Lung microvascular endothelial cell (primary cell): ENCODE measurements at regions not wholly inside any gene's neighbourhood (a gene's known extent, or its start where the extent isn't known, plus 50 kb on each side); places are given as distances from the start of the nearest gene placed in this dataset.

Source experiments
- DNase-seq, 2 donors: peaks; one replicate each; pipeline versions ENCODE4 v3.0.0 to v3.0.0-alpha.2; 2010; ENCODE audit warnings: low read depth in 2 of 2

DNA sequence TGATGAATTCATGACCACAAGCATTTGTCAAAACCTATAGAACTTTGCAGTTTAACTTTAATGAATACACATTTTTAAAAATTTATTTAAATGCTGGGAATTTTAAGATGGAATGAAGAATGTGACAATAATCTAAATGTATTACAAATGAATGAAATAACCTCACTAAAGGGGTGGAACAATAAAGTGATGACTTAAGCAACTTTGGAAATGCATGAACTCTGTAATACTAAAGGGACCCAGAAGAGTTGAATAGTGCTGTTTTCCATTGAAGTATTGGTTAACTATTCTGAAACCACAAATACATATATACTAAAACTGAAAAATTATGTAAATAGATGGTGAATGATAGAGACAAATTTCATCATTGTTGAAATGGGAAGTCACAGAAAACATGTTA, 1395.1 kb downstream of the NCAM2 start:
- no peak for DNase-seq

DNA sequence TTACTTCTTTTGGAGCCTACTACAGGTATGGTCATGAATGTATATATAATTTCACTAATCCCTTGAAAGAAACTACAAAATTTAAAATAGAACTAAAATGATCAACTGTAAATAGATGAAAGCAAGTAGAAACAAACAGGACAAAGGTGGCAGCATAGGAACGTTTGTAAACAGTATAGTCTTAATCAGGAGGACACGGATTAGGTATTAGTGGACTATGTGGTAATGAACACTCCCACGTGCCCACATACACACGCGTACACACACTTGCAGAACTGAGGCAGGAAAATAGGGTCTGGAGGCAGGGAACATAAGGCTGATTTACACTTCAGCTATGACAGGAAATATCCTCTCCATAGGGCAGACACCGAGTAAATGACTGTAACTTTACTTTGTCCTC, 1397.8 kb downstream of the NCAM2 start:
- no peak for DNase-seq

DNA sequence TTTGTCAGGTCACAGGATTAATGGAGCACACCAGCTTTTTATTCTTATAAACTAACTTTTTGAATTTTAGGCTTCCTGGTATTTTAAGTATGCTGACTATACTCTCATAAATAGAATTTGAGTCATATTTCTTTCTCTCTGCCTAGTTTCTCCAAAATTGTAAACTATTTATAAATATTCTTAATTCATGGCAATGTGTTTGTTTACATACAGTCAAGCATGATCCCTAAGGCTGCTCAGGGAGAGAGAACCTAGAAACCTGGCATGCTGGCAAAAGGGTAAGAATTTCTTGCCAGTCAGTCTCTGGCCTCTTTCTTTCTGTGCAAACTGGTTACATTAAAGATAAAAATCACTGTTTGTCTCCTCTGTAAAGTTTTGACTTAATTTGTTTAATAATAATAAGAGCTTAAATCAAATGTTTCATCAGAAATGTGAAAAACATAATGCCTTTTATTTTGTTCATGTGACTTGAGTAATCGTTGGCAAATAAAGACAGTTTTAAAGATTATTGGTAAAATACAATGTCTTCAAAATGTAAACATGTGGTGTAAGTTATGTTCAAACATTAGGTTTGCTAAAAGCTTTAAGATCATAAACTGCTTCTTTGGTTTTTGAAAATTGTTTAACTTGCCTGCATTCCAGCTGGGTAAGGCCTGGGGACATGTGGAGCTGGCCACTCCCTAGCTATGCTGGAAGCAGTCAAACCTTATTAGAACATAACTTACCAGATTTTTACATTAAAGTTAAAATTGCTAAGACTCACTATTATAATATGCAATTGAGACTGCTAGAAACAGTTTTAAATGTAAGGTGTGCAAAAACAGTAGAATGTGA, 1401.7 kb downstream of the NCAM2 start:
- DNase-seq, result no peak

DNA sequence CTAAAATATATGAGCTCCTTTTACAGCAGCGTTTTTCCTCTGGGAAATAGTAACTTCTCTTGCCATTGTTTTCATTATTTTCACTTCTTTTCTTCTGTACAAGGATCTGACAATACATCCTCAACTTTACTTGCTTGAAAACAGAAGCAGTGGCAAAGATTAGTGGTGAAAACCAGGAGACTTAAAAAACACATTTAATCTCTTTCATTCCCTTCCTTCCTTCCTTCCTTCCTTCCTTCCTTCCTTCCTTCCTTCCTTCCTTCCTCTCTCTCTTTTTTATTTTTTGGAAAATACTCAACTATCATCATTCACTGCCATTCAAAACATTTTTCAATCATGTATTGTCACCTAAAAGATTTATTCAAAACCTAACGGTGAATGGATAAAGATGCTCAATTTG, 1411.4 kb downstream of the NCAM2 start:
- DNase-seq, result no peak

DNA sequence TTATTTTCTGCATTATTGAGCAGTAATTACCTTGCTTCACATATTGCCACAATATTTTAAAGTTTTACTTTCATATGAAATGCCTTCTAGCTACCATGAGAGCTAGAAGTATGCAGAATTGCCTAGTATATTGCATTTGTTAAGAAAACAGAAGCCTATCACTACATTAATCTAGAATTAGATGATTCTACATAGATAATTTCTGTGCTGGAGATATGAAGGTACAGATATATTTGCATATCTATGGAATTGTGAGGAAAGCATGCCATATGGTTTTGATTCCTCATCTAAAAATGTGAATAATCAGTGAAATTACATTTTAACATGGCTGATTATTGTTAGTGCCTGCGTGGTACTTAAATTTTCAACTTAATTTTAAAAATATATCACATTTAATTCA, 1418.3 kb downstream of the NCAM2 start:
- no peak for DNase-seq

DNA sequence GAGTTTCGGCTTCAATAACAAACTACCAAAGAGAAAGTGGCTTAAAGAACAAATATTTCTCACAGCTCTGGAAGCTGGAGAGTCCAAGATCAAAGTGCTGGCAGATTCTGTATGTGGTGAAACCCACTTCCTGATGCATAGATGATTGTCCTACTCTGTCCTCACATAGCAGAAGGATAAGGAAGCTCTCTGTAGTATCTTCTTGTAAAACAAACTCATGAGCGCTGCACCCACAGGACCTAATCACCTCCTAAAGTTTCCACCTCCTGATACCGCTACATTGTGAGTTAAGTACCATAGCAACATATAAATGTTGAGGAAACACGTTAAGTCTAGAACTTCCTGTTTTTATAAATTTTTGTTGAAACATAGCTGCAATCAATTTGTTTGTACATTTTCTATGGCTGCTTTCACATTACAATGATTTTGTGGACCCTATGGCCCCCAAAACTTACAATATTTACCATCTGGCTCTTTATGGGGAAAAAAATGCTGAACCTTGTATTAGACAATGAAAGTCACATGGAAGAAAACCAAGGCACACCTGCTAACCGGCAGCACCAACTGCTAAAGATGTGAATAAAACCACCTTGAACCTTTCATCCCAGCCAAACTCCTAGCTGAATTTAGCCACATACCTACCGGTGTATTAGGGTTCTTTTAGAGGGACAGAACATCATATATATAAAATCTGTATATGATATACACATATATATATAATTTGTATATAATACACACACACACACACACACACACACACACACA, 1423.4 kb downstream of the NCAM2 start:
- DNase-seq, result no peak

DNA sequence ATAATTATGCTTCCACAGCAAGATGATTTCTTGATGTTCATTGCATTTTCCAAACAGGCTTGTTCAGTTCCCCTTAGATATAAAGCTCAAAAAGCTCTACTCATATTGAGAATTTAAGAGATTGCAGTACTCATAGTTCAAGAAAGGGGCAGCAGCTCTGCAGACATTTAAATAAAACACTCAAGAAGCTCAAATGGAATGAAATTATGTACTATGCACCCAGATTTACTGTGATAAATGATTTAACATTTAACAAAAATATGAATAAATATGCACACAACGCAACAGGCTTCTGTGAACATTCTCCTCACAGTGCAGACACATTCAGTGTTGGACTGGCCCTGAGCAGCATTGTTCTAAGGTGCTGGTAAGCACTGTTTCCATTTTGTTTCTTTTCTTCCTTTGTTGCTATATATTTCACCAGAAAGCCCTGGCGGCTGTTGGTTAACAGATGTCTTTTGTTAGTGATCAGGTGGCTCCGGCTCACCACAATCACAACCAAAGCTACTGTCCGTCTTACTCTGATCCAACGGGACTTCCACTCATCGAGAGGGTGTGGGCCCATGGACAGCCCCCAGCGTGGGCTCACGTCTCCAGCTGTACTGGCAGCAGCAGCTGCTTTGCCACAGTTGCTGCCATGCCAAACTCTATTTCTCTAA, 1440.3 kb downstream of the NCAM2 start:
- no peak for DNase-seq

DNA sequence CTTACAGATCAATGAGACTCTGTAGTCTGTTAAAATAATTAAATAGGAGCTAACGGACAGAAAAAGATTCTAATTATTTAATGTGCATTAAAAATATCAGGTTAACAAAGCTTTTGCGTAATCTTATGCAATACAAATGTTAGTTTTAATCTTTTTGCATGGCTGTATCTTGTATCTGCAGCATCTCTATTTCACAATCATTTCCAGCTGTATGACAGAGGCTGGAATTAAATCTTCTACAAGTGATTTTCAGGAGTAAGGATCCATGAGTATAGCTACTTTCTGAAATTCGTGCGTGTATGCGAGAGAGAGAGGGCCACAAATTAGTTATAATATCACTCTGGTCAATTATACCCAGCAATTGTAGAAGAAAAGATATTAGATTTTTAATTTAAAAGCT, 1446.8 kb downstream of the NCAM2 start:
- DNase-seq, result no peak

DNA sequence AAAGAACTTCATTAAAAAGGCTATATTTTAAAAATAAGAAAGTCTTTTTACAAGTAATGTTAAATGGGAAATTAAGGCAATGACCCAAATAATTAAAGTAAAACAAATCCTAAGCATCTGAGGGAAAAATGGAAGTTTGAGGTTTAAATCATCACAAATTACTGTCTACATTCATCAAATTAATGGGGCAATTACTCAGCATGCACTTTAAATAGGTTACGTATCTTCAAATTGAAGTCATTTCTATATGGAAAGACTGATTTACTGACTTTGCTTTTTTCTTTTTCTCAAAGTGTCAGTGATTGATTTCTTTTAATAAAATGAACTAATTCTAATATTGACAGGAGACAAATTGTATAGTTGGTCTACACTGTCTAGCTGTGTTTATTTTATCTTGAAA, 1452.3 kb downstream of the NCAM2 start:
- no peak for DNase-seq

DNA sequence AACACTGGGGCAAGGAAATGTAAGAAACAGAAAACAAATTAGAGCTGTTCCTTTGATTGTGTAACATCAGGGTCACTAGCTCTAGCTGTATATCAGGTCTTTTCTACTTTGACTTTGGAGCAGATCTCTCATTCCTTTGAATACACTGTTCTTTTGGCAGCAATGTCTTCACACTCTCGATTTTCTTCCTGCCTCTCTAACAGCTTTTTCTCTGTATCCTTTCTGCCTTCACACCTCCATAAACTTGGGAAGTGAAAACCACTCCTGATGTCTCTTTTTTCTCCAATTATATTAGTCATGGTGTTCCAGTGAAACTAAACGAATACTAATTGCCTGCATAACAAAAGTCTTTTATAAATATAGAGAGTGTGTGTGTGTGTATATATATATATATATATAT, 1458.0 kb downstream of the NCAM2 start:
- DNase-seq, result no peak

DNA sequence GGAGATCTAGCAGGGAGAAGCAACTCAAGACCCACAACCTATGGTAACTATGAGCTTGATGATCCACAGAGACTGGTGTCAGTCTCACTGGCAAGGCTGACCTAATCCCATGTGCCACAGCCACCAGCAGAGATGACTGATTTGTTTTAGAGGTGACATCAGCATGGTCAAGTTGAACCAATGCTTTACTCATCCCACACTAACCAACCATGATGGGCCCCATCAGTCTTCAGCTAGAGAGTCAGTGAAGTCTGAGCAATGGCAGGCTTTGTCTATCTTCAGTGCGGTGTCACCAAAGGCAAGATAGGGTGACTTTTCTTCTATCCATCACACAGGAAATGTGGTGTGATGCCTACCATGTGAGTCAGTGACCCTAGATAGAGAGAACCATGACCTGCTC, 1470.7 kb downstream of the NCAM2 start:
- DNase-seq, result no peak

DNA sequence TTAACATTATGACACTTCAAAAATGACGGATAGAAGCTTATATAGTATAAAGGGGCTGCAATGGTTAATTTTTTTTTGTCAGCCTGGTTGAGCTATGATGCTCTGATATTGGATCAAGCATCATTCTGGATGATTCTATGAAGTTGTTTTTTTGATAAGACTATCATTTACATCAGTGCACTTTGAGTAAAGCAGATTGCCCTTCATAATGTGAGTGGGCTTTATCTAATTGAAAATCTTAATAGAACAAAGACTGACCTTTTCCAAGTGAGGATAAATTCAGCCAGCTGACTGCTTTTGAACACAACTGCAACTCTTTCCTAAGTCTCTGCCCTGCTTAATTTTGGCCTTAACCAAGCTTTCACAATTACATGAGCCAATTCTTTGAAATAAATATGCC, 1476.2 kb downstream of the NCAM2 start:
- no peak for DNase-seq

DNA sequence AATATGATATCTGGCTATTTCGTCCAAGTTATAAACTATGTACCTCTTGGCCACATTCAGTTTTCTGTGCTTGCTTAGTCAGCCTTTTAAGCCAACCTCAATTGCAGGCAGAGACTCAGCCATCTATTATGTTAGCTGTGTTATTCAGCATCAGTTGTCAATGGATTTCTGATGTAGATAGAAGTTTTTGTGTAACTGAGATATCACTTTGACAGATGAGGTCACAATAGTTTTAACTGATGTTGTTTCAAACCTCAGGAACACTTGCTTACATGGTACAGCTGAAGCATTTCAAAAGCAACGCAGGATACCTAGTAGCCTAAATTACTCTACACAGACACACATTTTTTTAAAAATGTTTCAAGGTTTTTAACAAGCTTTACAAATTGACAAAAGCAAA, 1478.0 kb downstream of the NCAM2 start:
- no peak for DNase-seq

DNA sequence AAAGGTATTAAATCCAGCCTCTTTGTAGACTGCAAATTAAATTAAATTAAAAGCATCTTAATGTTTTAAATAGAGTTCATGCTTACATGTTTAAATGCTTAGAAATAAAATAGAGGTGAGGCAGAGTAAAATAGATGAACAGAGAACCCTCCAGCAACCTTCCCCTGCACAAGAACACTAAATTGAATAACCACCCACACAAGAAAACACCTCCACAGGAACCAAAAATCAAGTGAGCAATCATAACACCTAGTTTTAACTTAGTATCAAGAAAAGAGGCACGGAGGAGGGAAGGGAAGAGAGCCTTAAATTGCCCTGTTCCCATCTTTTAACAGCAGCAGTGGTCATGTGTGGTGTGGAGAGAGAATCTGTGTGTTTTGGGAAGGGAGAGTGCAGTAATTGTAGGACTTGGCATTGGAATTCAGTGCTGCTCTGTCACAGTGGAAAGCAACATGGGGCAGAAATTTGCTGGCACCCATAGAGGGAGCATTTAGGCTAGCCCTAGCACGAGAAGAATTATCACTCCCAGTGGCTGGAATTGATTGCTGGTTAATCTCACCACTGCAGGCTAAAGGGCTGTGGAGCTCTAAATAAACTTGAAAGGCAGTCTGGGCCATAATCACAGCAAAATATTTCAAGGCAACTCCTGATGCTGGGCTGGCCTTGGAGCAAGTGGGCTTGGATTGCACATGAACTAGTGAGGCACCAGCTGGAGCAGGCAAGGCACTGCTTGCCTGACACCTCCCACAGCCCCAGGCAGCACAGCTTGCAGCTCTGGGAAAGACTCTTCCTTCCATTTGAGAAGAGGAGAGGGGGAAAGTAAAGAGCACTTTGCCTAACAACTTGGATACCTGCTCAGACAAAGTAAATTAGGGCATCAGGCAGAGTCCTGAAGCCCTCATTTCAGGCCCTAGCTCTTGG, 1478.8 kb downstream of the NCAM2 start:
- no peak for DNase-seq

DNA sequence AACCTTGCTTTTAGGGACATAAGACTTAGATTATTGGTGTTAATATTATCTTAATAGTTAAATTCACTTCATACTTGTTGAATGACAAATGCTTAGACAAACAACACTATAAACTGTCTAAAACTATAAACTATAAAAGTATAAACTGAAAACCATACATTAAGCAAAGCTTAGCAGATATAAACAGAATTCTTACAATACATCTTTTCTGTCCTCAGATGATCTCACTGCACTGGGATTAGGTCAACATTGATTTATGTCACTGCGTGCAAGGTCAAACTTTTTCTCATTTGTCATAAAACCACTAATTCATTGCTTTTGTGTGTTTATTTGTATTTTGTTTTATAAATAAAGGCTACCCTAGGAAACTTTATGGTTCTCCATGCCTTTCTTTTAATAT, 1491.8 kb downstream of the NCAM2 start:
- DNase-seq, result no peak

DNA sequence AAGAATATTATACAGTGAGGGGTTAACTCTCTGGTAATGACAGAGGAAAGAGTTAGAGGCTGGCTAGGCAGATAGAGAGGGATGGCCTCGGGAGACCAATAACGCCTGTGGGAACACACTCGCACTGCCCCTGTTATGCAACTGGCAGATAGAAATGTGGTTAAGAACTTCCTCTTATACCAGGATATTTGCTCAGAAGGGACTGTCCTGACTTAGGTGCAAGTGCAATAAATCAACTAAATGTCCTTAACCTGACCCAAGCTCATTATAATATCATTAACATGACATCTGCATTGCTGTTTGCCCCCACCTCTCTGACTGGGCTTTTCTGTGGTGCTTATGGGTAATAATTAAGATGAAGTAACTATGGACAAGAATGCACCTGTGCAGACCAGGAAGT, 1518.0 kb downstream of the NCAM2 start:
- no peak for DNase-seq

DNA sequence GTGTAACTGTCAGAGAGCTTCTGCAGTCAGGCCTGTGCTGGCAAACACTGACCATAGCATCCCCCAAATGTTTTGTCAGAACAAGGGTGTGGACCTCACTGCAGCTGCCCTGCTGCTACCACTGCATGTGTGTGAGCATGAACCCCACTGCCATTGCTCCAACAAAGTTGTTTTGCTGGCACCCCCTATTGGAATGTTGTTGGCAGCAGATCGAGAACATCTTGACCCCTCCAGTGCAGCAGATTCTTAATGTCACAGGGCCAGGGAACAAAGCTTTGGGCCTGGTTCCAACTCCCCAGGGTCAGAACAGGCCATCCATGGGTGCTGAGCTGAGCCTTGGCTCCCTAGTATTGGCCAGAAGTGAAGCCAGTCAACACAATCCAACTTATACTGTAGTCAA, 1537.4 kb downstream of the NCAM2 start:
- DNase-seq, result no peak

DNA sequence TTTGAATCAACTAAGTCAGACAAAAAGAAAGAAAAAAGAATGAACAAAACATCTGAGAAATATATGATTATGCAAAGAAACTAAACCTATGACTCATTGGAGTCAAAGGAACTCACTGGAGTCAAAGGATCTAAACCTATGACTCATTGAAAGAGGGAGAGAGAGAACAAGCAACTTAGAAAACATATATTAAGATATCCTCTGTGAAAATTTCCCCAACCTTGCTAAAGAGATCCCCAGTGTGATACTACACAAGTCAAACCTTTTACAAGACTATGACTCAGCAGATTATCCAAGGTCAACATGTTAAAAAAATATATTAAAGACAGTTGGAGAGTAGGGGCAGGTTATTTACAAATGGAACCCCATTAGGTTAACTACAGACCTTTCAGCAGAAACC, 1538.3 kb downstream of the NCAM2 start:
- DNase-seq, result no peak

DNA sequence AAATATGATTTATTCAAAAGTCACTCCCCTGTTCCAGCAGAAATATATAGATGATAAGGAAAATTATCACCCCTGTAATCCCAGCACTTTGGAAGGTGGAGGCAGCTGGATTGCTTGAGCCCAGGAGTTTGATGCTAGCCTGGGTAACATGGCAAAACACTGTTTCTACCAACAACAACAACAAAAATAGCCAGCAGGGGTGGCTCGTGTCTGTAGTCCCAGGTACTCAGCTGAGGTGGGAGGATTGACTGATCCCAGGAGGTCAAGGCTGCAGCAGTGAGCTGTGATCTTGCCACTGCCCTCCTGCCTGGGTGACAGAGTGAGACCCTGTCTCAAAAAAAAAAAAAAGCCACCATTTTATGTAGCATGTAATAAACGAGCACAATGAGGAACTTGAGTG, 1546.5 kb downstream of the NCAM2 start:
- no peak for DNase-seq

DNA sequence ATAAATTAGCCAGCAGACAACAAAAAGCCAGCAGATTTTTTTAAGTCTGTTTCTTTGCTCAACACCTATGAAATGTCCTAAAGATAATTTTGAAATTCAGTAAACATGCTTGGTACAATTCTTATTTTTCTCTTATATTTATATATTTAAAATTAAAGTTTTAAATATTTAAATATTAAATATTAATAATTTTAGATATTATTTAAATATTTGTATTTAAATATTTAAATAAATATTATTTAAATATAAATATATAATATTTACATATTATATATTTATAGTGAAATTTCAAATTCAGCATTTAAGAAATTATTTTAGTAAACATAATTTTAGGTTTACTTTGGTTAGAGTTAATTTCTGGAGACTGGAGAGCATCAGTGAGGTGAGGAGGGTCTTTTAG, 1554.2 kb downstream of the NCAM2 start:
- DNase-seq, result no peak

DNA sequence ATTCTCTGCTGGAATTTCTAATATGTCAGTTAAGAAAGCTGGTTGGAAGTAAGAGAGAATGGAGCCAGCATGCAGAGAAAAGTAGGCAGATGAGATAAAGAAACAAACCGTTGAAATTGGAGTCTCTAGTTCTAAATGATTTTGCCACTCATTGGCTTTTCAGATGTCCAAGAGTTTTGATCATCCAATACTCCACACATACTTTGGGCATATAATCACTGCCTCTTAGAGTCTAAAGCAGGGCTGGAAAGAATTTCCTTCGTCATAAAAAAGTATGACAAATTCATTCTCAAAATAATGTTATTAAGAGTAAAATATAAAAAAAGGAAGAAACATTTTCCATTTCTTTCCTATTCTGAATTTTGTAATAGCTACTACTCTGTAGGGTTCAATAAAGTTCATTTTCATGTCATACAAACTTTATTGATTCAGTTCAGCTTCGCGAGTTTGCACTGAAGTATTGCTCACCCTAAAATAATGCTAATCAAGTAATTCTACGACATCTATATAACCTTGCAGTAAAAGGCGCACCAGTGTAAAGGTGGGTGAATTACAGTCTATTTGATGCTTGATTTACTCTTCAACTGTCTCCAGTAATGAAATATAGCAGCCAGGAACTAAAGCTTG, 1556.6 kb downstream of the NCAM2 start:
- DNase-seq, result no peak
